Neural progenitor cell (in vitro differentiated cells): ENCODE measurements at regions not wholly inside any gene's neighbourhood (a gene's known extent, or its start where the extent isn't known, plus 50 kb on each side); places are given as distances from the start of the nearest gene placed in this dataset.

Source experiments
- EZH2 ChIP-seq: fragments of 200-600 bp; sonication (generic); IDR thresholded peaks from 2 replicates; pipeline ENCODE4 v1.6.1; 2017; ENCODE audit warnings: antibody characterized with exemption, mild to moderate bottlenecking, moderate library complexity
- EZH2phosphoT487 ChIP-seq: fragments of 200-600 bp; sonication (generic); IDR thresholded peaks from 2 replicates; pipeline ENCODE4 v1.6.1; 2017; ENCODE audit warnings: antibody characterized with exemption
- TF ChIP-seq, protein P1 (sequence below): fragments of 200-600 bp; sonication (generic); IDR thresholded peaks from 2 replicates; pipeline ENCODE4 v1.5.1; 2017; ENCODE audit warnings: antibody characterized with exemption, mild to moderate bottlenecking

DNA sequence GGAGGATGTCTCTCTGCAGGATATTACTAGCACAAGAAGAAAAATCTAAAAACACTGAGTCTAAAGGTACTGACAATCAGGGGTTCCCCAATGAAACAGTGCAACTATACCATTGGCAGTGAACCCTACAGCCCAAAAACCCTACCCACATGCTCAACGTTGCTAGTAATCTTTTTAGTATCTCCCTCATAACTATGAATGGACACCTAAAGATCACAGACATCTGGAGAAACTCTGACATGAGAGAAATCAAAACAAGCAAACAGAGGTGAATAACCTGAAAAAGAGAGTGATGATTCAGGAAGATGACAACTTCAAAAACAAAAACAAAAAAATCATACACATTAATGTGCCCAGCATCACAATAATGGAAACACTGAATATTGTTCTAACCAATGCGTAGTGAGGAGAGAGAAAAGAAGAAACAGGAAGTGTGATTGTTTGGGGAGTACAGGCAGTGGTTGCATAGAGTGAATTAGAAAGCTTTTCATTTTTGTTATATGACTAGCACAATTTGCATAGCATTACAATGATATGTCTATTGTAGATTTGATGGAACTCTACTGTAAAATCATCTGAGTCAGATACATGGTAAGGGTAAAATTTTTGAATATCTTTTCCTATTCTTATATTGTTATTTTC is 78.9 kb upstream of the FMR1 start:
- TF ChIP-seq, protein P1, sequence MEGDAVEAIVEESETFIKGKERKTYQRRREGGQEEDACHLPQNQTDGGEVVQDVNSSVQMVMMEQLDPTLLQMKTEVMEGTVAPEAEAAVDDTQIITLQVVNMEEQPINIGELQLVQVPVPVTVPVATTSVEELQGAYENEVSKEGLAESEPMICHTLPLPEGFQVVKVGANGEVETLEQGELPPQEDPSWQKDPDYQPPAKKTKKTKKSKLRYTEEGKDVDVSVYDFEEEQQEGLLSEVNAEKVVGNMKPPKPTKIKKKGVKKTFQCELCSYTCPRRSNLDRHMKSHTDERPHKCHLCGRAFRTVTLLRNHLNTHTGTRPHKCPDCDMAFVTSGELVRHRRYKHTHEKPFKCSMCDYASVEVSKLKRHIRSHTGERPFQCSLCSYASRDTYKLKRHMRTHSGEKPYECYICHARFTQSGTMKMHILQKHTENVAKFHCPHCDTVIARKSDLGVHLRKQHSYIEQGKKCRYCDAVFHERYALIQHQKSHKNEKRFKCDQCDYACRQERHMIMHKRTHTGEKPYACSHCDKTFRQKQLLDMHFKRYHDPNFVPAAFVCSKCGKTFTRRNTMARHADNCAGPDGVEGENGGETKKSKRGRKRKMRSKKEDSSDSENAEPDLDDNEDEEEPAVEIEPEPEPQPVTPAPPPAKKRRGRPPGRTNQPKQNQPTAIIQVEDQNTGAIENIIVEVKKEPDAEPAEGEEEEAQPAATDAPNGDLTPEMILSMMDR, result no peak
- TF ChIP-seq EZH2, result no peak
- no peak for TF ChIP-seq EZH2phosphoT487
